HTR-8/SVneo (cell line): ENCODE measurements at regions not wholly inside any gene's neighbourhood (a gene's known extent, or its start where the extent isn't known, plus 50 kb on each side); places are given as distances from the start of the nearest gene placed in this dataset.

ENCODE experiments used
- DNase-seq: peaks from one replicate; pipeline ENCODE4 v3.0.0; 2011; ENCODE audit warnings: low spot score, mixed read lengths; ENCODE audit not compliant: insufficient read length
- FAIRE-seq: peaks from 2 replicates; lab custom pipeline; 2011; peaks lifted over from hg19 to GRCh38; lab: Jason Lieb, UNC

DNA sequence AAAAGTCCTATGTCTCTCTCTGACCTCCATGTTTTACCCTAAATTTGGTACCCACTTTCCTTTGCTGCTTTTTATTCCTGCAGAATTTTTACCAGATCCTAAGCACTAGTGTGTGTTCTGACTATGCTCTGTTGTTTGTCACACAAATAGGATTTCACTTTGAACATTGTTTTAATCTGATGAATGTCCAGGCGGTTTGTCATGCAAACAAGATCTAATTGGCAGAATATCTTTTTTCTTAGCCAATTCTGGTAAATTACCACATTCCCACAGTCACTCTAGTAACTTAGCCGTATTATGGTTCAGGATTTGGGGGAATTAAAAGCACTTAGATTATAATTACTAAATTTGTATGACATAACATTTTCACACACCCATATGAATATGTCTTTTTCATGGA, 557.2 kb upstream of the BOD1L1 start:
- FAIRE-seq: no peak
- DNase-seq: no peak

GRCh38 chr4:14188214-14188613, 560.7 kb upstream of the BOD1L1 start:
- no peak for FAIRE-seq

DNA sequence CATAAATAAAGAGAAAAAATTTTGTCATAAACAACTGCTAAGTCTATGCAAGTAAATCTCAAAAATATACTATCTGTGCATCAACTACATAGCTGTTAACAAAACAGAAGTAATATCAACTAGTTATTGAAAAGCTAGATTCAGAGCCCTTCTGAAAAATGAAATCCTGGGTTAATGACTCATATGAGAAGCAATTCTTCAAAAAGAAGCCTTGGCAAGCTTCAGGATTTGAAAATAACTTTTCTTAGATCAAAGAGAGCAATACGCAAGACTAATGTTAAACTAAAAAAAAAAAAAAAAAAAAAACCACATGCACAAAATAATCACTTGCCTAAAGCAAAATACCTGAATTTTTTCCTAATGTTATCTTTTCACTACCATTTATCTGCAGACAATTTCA, 566.1 kb upstream of the BOD1L1 start:
- FAIRE-seq: no peak
- no peak for DNase-seq

More at GRCh38 chr4:14188214-14188613, 560.7 kb upstream of the BOD1L1 start:
- no peak for DNase-seq

- no peak for FAIRE-seq
These were observed 568.6 kb upstream of the BOD1L1 start for GRCh38 chr4:14196131-14196530.

DNA sequence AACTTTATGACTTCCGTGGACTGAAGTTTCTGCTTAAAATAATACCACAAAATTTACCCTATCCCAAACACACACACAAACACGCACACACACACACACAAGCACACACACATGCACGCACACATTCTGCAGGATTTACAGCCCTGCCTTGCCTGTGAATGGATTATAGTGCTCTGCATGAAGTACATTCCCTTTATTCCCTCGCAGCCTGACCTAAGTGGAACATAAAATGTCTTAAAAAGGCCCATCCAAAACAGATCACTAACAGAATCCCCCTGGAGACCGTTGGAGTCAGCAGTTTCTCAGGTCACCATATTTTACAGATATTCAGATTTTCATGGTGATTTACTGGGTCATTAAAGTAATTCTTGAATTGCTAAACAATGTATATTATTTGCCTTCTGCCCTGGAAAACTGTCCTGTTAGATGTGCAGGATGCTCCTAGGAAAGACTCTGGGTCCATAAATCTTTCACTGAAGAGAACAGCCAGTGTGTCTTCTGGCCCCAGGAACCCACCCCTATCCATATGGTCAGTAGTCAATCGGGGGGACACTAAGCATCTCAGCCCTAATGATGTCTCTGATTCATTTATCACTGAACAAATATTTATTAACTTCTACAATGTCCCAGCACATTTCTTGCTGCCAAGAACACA, 587.7 kb upstream of the BOD1L1 start:
- DNase-seq (no peak), FAIRE-seq (no peak)

More at GRCh38 chr4:14196131-14196530, 568.6 kb upstream of the BOD1L1 start:
- peak; percentile 9 for DNase-seq

GRCh38 chr4:14217401-14217800, 589.9 kb upstream of the BOD1L1 start:
- DNase-seq (no peak), FAIRE-seq (no peak)

DNA sequence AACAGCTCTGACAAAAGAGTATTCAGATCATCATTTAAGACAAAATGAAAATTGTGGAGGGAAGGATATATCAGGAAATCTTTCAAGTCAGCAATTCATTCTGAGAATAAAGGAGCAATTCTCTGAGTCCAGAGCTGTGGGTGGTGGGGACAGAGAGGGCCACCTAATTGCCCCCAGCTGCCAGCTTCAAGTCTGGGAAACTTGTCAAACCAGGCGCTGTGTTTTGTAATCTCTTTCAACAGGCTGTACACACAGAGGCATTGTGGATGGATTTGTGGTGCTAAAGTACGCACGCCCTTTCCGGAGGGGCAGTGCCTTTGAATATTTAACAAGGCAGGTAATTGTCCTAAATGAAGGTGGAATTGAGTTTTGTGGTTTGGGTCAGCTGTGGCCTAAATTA, 591.1 kb upstream of the BOD1L1 start:
- DNase-seq (no peak), FAIRE-seq (no peak)

GRCh38 chr4:14221176-14221575, 593.7 kb upstream of the BOD1L1 start:
- no peak for FAIRE-seq
- no peak for DNase-seq

DNA sequence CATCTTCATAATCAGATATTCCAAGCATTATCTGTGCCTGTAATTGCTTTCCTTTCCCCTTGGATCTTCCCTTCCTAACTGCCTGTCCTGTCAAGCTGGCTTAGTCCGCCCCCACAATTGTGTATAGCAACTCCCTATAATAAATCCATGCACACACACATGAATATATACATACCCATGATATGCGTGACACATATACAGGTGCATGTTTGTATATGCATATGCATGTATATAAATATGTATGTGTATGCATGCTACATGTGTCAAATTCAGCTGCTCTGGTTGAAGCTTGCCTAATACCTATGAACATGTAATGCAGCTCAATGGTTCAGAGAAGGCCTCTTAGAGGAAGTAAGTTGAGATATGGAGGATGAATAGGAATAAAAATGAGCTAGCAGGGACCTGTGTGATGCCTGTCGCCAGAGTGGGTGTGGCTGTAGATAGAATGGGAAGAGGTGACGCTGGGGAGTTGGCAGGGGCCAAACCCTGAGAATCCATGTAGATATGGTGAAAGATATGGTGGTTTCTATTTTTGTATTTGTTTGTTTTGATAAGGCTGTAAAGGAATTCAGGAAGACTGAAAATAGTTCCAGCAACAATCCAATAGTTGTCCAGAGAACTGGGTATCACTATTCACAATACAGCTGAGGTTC, 595.0 kb upstream of the BOD1L1 start:
- DNase-seq (no peak), FAIRE-seq (no peak)

DNA sequence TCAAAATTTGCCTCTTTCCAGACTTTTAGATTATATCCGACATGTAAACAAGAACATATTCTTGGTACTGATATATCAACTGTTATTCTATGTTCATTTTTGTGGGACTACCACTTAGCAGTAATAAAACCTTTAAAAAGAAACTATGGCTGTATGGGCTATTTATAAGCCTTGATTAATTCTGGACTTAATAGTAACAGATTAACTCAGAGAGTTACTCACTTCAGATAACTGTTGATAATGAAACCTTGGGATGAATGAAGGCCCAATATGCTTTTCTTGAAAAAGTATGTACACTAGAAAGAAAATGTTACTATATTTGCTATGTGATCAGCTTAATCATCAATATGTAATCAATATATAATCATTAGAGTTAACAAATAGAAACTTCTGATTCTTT, 595.9 kb upstream of the BOD1L1 start:
- DNase-seq (no peak), FAIRE-seq (no peak)

DNA sequence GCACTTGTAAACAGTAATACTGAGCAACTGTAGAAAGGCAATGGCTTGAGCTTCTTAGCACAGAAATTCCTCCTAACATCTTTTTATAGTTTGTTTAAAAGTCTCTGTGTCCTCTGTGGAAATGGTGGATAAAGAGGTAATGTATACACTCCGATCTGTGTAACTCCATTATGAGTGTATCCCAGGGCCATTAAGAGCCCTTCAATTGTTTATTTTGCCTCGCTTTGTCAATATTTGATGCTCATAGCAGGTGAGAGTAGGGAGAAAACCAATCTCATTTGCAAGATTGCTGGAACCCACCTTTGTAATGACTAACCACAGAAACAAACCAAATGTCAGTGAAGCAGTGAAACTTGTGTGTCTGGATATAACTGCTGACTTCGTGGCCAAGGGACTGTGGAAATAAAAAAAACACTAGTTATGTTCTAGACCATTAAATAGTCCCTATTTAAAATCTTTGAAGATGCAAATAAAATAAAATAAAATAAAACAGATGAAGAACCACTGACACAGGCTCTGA, 598.2 kb upstream of the BOD1L1 start:
- no peak for DNase-seq

GRCh38 chr4:14233126-14233525, 605.6 kb upstream of the BOD1L1 start:
- no peak for DNase-seq
- FAIRE-seq: no peak

More for the DNA sequence above, 598.2 kb upstream of the BOD1L1 start:
- no peak for FAIRE-seq

DNA sequence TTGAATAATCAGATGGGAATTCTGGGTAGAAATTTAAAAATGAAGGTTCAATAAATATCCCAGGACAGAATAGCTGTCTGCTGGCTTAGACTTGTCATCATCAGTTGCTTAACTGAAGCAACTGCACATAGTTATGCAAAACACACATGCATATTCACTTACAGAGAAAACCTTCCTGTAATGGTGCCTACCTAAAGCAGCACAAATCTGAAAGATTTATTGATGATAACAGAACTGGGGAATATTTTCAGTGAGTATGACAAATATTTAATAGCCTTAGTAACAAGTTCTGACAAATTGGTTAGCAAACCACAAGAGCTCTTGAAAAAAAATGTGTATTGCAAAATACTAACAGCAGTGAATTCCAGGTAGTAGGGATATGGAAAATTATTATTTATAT, 606.8 kb upstream of the BOD1L1 start:
- FAIRE-seq (no peak), DNase-seq (no peak)

DNA sequence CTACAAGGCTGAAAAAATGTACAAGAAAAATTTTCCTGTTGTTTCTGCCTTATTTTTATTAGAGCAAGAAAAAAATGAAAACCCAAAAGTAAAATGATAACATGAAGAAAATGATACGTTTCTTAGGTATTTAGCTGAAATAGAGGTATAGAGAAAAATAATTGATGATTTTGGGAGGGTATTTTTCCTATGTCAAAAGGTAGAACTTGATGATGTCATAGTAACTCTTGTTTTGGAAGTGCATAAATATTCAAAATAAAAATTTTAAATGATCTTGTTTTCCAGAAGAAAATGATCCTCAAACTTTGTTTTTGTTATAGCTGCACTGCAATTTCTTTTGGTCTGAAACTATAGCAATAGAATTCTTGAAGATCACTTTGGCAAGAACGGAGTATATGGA, 608.8 kb upstream of the BOD1L1 start:
- no peak for FAIRE-seq

GRCh38 chr4:14237911-14238310, 610.4 kb upstream of the BOD1L1 start:
- DNase-seq (no peak), FAIRE-seq (no peak)

More for the DNA sequence above, 608.8 kb upstream of the BOD1L1 start:
- no peak for DNase-seq

DNA sequence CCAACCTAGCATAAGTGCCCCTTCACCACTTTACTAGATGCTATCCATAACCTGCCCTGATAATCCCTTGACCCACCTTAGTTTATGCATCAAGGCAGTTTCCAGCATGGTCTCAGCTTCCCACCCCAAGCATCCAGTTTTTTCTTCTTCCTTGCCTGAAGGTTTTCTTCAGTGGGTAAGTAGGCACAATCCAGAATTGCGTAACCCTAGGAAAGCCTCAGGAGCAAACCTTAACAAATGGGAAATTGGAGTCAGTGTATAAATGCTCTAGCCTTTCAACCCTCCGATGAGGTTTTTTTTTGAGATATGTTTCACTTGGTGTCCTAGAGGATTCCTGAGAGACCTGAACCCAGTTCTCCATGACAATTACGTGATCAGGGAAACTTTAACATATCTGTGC, 614.0 kb upstream of the BOD1L1 start:
- DNase-seq: no peak
- no peak for FAIRE-seq

DNA sequence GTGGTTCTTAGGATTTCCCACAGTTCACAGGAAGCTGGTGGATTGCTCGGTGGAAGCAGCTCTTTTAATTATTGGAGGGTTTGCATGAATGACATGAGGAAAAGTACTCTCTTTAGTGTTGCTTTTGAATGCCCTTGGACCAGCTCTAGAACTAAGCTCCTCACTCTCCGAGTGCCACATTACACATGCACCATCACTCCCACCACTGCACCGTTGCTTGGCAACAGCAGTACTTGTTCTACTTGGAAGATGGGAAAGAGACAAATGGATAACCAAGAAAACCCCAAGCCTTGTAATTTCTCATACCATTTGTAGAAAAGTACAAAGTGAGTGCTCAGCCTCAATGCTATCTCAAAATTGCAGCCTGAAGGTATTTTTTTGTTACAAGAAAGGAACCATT, 620.2 kb upstream of the BOD1L1 start:
- FAIRE-seq (no peak), DNase-seq (no peak)

DNA sequence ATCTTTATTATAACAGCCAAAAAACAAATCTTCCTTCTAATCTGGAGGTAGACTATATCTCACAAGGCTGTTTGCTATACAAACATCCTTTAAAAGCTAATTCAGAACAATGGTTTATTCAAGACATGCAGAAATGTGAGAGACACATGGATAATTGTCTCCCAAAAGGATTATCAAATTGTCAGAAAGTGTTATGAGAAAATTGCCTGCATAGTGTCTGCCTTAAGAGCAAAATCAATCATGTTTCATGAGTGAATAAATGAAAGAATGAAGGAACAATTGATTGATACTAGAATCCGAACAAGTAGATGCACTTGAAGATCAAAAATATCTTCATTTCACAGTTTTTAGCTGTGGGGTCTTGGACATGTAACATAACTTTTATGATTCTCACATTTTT, 621.7 kb upstream of the BOD1L1 start:
- DNase-seq: no peak
- no peak for FAIRE-seq

DNA sequence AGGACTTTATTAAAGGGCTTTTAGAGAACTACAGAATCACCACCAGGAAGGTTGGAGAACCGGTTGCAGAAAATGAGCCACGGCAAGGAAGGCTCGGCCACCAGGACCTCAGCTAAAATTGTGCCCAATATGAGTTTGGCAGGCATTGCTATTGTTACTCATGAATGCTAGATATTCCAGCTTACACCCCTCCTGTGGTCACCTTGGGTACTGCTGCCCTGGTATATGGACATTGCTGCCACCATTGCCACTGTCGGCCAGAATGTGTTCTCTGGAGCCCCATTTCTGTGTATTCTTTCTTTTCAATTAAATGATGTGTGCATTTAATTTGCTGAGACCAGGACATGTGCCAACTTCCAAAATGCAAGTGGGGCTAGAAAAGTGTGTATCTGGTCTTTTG, 626.7 kb upstream of the BOD1L1 start:
- FAIRE-seq (no peak), DNase-seq (peak; percentile 7)

GRCh38 chr4:14254926-14255325, 627.4 kb upstream of the BOD1L1 start:
- FAIRE-seq: no peak
- no peak for DNase-seq

- DNase-seq: no peak
- no peak for FAIRE-seq
These were observed 630.4 kb upstream of the BOD1L1 start for GRCh38 chr4:14257903-14258302.

DNA sequence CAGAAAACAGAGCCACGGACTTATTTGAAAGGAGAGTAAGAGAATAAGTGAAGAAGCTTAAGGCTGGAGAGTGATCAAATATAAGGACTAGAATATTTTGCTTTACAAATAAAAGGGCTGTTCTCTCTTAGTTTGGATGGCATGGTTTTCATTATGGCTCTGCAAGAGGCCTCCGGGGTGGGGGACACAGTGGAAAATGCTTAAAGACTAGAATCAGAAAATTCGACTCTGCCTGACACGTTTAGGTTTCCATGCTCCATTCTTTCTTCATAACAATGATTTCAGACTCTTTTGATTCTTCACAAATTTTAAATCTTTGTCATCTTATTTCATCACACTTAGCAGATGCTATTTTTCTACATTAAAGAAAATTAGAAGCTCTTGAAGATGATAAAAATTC, 632.4 kb upstream of the BOD1L1 start:
- no peak for FAIRE-seq
- DNase-seq: no peak
